Neural progenitor cell (in vitro differentiated cells): ENCODE measurements at regions not wholly inside any gene's neighbourhood (a gene's known extent, or its start where the extent isn't known, plus 50 kb on each side); places are given as distances from the start of the nearest gene placed in this dataset.

Experiments used
- DNase-seq: peaks from one replicate; pipeline ENCODE4 v3.0.0-alpha.2; 2016; ENCODE audit warnings: low spot score
- H2AFZ ChIP-seq: fragments of 200-600 bp; sonication (generic); replicated peaks from 2 replicates; pipeline ENCODE4 v1.6.1; 2016; ENCODE audit warnings: antibody characterized with exemption
- H3F3A ChIP-seq: fragments of 200-600 bp; sonication (generic); 2 replicates; pipeline ENCODE4 v1.6.1; 2016; ENCODE audit warnings: antibody characterized with exemption, low read depth
- H3K27ac ChIP-seq: fragments of 200-600 bp; sonication (generic); 2 replicates; pipeline ENCODE4 v1.5.1; 2016; ENCODE audit warnings: mild to moderate bottlenecking
- H3K27me3 ChIP-seq: fragments of 200-600 bp; sonication (generic); 2 replicates; pipeline ENCODE4 v1.6.1; 2016; ENCODE audit warnings: mild to moderate bottlenecking, moderate library complexity
- H3K36me3 ChIP-seq: fragments of 200-600 bp; sonication (generic); 2 replicates; pipeline ENCODE4 v1.5.1; 2016
- H3K4me1 ChIP-seq: fragments of 200-600 bp; sonication (generic); 2 replicates; pipeline ENCODE4 v1.6.1; 2016; ENCODE audit warnings: mixed run types
- H3K4me2 ChIP-seq: fragments of 200-600 bp; sonication (generic); 2 replicates; pipeline ENCODE4 v1.6.1; 2016
- H3K4me3 ChIP-seq: fragments of 200-600 bp; sonication (generic); 2 replicates; pipeline ENCODE4 v1.5.1; 2016
- H3K79me2 ChIP-seq: fragments of 200-600 bp; sonication (generic); 2 replicates; pipeline ENCODE4 v1.6.1; 2016; ENCODE audit warnings: low read depth
- H3K9ac ChIP-seq: fragments of 200-600 bp; sonication (generic); 2 replicates; pipeline ENCODE4 v1.6.1; 2016
- H3K9me3 ChIP-seq: fragments of 200-600 bp; sonication (generic); 2 replicates; pipeline ENCODE4 v1.5.1; 2016; ENCODE audit warnings: low read depth
- H4K20me1 ChIP-seq: fragments of 200-600 bp; sonication (generic); 2 replicates; pipeline ENCODE4 v1.6.1; 2016; ENCODE audit warnings: low read depth
- H3K27ac Mint-ChIP-seq: 3 replicates; pipeline ENCODE4 v1.8.0; 2021; ENCODE audit warnings: mixed read lengths
- H3K27me3 Mint-ChIP-seq: 2 replicates; pipeline ENCODE4 v1.8.0; 2022; ENCODE audit warnings: low read depth, mild to moderate bottlenecking, inconsistent platforms, moderate library complexity, mixed read lengths; ENCODE audit not compliant: insufficient read depth
- H3K36me3 Mint-ChIP-seq: 3 replicates; pipeline ENCODE4 v1.8.0; 2021; ENCODE audit warnings: mixed read lengths
- H3K4me1 Mint-ChIP-seq: 3 replicates; pipeline ENCODE4 v1.8.0; 2021; ENCODE audit warnings: mixed read lengths
- H3K4me3 Mint-ChIP-seq: 3 replicates; pipeline ENCODE4 v1.8.0; 2021; ENCODE audit warnings: mild to moderate bottlenecking, moderate library complexity, mixed read lengths
- H3K9me3 Mint-ChIP-seq: 3 replicates; pipeline ENCODE4 v1.8.0; 2020; ENCODE audit warnings: mixed read lengths
- CTCF ChIP-seq: fragments of 200-600 bp; sonication (generic); IDR thresholded peaks from 2 replicates; pipeline ENCODE4 v1.5.1; 2017; ENCODE audit warnings: antibody characterized with exemption, mild to moderate bottlenecking
- EZH2 ChIP-seq: fragments of 200-600 bp; sonication (generic); IDR thresholded peaks from 2 replicates; pipeline ENCODE4 v1.6.1; 2017; ENCODE audit warnings: antibody characterized with exemption, mild to moderate bottlenecking, moderate library complexity
- EZH2phosphoT487 ChIP-seq: fragments of 200-600 bp; sonication (generic); IDR thresholded peaks from 2 replicates; pipeline ENCODE4 v1.6.1; 2017; ENCODE audit warnings: antibody characterized with exemption

- Histone ChIP-seq H4K20me1 (no peaks in the 10 kb centered on the region), H3K9me3 (no peaks in the 10 kb centered on the region), H3K4me1 (peaks cover 3% of the 10 kb centered on the region), H3K4me2 (no peak overlapping the region), H3K36me3 (no peaks in the 10 kb centered on the region), H3K79me2 (no peaks in the 10 kb centered on the region), H3K4me3 (no peak overlapping the region), H3K27me3 (no peaks in the 10 kb centered on the region), H3F3A (no peaks in the 10 kb centered on the region), H3K27ac (no peak overlapping the region), H3K9ac (no peak overlapping the region), H2AFZ (no peak overlapping the region)
- Mint-ChIP-seq H3K27me3 (peaks cover 5% of the 10 kb centered on the region), H3K9me3 (peaks cover 14% of the 10 kb centered on the region), H3K27ac (no peak overlapping the region), H3K36me3 (no peaks in the 10 kb centered on the region), H3K4me3 (no peak overlapping the region), H3K4me1 (peaks cover under 1% of the 10 kb centered on the region)
- no peak for TF ChIP-seq EZH2
- TF ChIP-seq CTCF, result no peak
- no peak for TF ChIP-seq EZH2phosphoT487
- DNase-seq, result no peak
These were observed 196.5 kb downstream of the SNX18 start for GRCh38 chr5:54713923-54714581.

- Histone ChIP-seq H3F3A (no peaks in the 10 kb centered on the region), H2AFZ (no peak overlapping the region), H3K4me3 (no peak overlapping the region), H3K27me3 (peaks cover 20% of the 10 kb centered on the region), H3K4me1 (peaks cover 2% of the 10 kb centered on the region), H3K9me3 (no peaks in the 10 kb centered on the region), H3K36me3 (no peaks in the 10 kb centered on the region), H3K4me2 (no peak overlapping the region), H3K9ac (no peak overlapping the region), H3K27ac (no peak overlapping the region), H3K79me2 (no peaks in the 10 kb centered on the region), H4K20me1 (no peaks in the 10 kb centered on the region)
- no peak for TF ChIP-seq CTCF
- TF ChIP-seq EZH2phosphoT487, result no peak
- TF ChIP-seq EZH2, result no peak
- Mint-ChIP-seq H3K27ac (no peak overlapping the region), H3K36me3 (no peaks in the 10 kb centered on the region), H3K9me3 (peaks cover 6% of the 10 kb centered on the region), H3K4me1 (peaks cover 6% of the 10 kb centered on the region), H3K4me3 (no peak overlapping the region), H3K27me3 (peaks cover 5% of the 10 kb centered on the region)
- no peak for DNase-seq
These were observed 191.5 kb downstream of the SNX18 start for GRCh38 chr5:54709096-54709495.

- TF ChIP-seq EZH2 (no peak), CTCF (no peak), EZH2phosphoT487 (no peak)
- Histone ChIP-seq H3K9me3 (no peaks in the 10 kb centered on the region), H3K27me3 (peaks cover 22% of the 10 kb centered on the region), H3F3A (peaks cover 12% of the 10 kb centered on the region), H3K4me3 (no peak overlapping the region), H3K4me1 (peaks cover 15% of the 10 kb centered on the region), H2AFZ (no peak overlapping the region), H3K27ac (no peak overlapping the region), H3K4me2 (no peak overlapping the region), H4K20me1 (no peaks in the 10 kb centered on the region), H3K36me3 (no peaks in the 10 kb centered on the region), H3K9ac (no peak overlapping the region), H3K79me2 (no peaks in the 10 kb centered on the region)
- peaks cover 19% of the 10 kb centered on the region for H3K4me1 Mint-ChIP-seq
- no peak for DNase-seq
- no peak overlapping the region for H3K4me3 Mint-ChIP-seq
- peaks cover 5% of the 10 kb centered on the region for H3K27me3 Mint-ChIP-seq
- no peaks in the 10 kb centered on the region for H3K9me3 Mint-ChIP-seq
- no peaks in the 10 kb centered on the region for H3K36me3 Mint-ChIP-seq
- no peak overlapping the region for H3K27ac Mint-ChIP-seq
These were observed 190.3 kb downstream of the SNX18 start for GRCh38 chr5:54707841-54708240.
